ENCODE measurements at regions not wholly inside any gene's neighbourhood (a gene's known extent, or its start where the extent isn't known, plus 50 kb on each side); places are given as distances from the start of the nearest gene placed in this dataset.

DNA sequence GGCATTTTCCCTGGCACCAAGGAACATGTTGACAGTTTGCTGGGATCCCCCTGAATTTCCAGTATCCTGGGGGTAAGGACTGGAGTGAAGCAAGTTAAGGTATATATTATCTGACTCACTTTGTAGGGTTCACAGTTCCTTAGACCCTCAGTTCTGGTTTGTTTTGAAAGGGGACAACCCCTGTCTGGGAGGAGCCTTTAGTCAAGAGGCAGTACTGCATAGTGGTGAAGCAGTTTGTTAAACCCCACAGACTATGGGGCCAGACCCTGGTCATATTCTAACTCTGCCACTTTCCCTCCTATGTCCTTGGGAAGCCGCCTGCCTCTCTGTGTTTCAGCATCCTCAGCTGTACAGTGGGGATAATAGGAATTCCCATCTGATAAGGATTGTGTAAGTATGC, 145.5 kb upstream of the ZFHX3 start:
- Histone ChIP-seq H2AFZ (ENCODE audit: low read length) (no peak overlapping the region), H3K79me2 (ENCODE audit: insufficient read depth, low read depth, low read length) (no peaks in the 10 kb centered on the region), H3K9me2 (ENCODE audit: insufficient read depth, low read length) (no peaks in the 10 kb centered on the region), H3K4me3 (ENCODE audit: low read depth, low read length, poor library complexity, severe bottlenecking) (no peak overlapping the region), H3K4me2 (ENCODE audit: low read length) (no peak overlapping the region), H3K36me3 (ENCODE audit: insufficient read depth, low read length) (no peaks in the 10 kb centered on the region), H4K20me1 (ENCODE audit: insufficient read depth, low read length) (no peaks in the 10 kb centered on the region), H3K9me3 (ENCODE audit: low read length) (no peaks in the 10 kb centered on the region), H3K27ac (ENCODE audit: low read depth, low read length, poor library complexity, severe bottlenecking) (no peak overlapping the region), H3K4me1 (ENCODE audit: insufficient read depth, low read length, poor library complexity, severe bottlenecking) (no peaks in the 10 kb centered on the region)
- POLR2A ChIA-PET = no interaction called here
- DNase-seq (ENCODE audit: low spot score) = no peak
- no peak for TF ChIP-seq EZH2phosphoT487 (IDR thresholded peaks at IDR 0.05; ENCODE audit: borderline replicate concordance, low read depth, low read length)
- TF ChIP-seq, protein P1, sequence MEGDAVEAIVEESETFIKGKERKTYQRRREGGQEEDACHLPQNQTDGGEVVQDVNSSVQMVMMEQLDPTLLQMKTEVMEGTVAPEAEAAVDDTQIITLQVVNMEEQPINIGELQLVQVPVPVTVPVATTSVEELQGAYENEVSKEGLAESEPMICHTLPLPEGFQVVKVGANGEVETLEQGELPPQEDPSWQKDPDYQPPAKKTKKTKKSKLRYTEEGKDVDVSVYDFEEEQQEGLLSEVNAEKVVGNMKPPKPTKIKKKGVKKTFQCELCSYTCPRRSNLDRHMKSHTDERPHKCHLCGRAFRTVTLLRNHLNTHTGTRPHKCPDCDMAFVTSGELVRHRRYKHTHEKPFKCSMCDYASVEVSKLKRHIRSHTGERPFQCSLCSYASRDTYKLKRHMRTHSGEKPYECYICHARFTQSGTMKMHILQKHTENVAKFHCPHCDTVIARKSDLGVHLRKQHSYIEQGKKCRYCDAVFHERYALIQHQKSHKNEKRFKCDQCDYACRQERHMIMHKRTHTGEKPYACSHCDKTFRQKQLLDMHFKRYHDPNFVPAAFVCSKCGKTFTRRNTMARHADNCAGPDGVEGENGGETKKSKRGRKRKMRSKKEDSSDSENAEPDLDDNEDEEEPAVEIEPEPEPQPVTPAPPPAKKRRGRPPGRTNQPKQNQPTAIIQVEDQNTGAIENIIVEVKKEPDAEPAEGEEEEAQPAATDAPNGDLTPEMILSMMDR (conservative IDR thresholded peaks at IDR 0.05; ENCODE audit: low read length) = no peak
- no TSS peak for BruUV-seq (replicated peaks)
- CTCF ChIA-PET (ENCODE audit: unreplicated experiment) = no interaction called here
- intact Hi-C loops (cut with micrococcal nuclease; ENCODE audit: unreplicated experiment) = no loop called here

DNA sequence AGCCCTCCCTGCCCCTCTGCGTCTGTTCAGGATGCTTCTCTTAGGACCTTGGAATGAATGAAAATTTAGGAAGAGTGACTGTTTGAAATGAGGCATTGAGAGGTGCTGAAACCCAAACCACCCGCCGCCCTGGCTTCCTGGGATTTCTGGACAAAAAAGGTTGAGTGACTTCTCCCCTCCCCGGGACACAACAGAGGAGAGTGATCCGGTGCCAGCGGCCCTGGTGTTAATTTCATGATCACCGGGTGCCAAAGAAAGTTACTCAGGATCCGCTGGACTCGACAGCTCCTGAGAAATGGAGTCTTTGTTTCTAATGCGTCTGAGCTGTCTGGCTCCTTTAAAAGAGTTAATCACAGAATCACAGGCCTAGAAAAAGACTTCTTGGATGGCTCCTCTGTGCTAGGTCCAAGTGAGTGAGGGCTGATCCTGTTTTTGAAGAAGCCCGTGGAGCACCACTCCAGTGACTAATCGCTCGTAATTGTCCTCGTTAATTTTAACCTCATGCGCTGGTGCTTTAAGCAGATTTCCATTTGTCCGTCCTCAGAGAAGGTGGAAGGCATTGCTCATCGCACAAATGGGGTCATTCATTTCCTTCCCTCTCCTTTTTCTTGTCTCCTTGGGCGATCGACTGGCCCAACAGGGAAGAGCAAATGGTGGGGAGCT, 144.4 kb upstream of the ZFHX3 start:
- no TSS peak for BruUV-seq (replicated peaks)
- intact Hi-C loops (cut with micrococcal nuclease; ENCODE audit: unreplicated experiment) = no loop called here
- POLR2A ChIA-PET = no interaction called here
- DNase-seq (ENCODE audit: low spot score) = no peak
- Histone ChIP-seq H3K4me2 (ENCODE audit: low read length) (no peak overlapping the region), H3K36me3 (ENCODE audit: insufficient read depth, low read length) (no peaks in the 10 kb centered on the region), H3K79me2 (ENCODE audit: insufficient read depth, low read depth, low read length) (no peaks in the 10 kb centered on the region), H3K4me3 (ENCODE audit: low read depth, low read length, poor library complexity, severe bottlenecking) (no peak overlapping the region), H2AFZ (ENCODE audit: low read length) (no peak overlapping the region), H3K27ac (ENCODE audit: low read depth, low read length, poor library complexity, severe bottlenecking) (no peak overlapping the region), H3K9me2 (ENCODE audit: insufficient read depth, low read length) (no peaks in the 10 kb centered on the region), H4K20me1 (ENCODE audit: insufficient read depth, low read length) (no peaks in the 10 kb centered on the region), H3K4me1 (ENCODE audit: insufficient read depth, low read length, poor library complexity, severe bottlenecking) (no peaks in the 10 kb centered on the region), H3K9me3 (ENCODE audit: low read length) (no peaks in the 10 kb centered on the region)
- TF ChIP-seq EZH2phosphoT487 (IDR thresholded peaks at IDR 0.05; ENCODE audit: borderline replicate concordance, low read depth, low read length) = no peak
- TF ChIP-seq, protein P1 (conservative IDR thresholded peaks at IDR 0.05; ENCODE audit: low read length) = no peak
- CTCF ChIA-PET (ENCODE audit: unreplicated experiment) = no interaction called here

DNA sequence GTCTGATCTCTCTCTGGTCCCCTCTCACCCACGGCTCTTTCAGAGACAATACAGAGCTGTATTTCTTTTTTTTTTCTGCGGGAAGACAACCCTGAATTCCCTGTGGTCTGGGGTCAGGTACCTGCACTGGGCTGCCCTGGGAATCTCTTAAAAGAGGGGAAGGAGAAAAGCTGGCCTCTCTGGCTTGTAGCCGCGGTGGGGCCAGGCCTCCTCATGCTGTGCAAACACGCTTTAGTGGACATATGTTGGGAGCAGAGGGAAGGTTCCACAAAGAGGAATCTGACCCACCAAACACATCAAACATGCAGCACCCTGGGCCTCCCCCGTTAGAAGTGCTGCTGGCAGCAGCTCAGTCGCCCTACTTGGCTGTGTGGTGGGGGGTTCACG, 143.7 kb upstream of the ZFHX3 start:
- Histone ChIP-seq H3K27ac (ENCODE audit: low read depth, low read length, poor library complexity, severe bottlenecking) (no peak overlapping the region), H2AFZ (ENCODE audit: low read length) (no peak overlapping the region), H3K4me2 (ENCODE audit: low read length) (no peak overlapping the region), H3K36me3 (ENCODE audit: insufficient read depth, low read length) (no peaks in the 10 kb centered on the region), H4K20me1 (ENCODE audit: insufficient read depth, low read length) (no peaks in the 10 kb centered on the region), H3K9me3 (ENCODE audit: low read length) (no peaks in the 10 kb centered on the region), H3K4me3 (ENCODE audit: low read depth, low read length, poor library complexity, severe bottlenecking) (no peak overlapping the region), H3K9me2 (ENCODE audit: insufficient read depth, low read length) (no peaks in the 10 kb centered on the region), H3K79me2 (ENCODE audit: insufficient read depth, low read depth, low read length) (no peaks in the 10 kb centered on the region), H3K4me1 (ENCODE audit: insufficient read depth, low read length, poor library complexity, severe bottlenecking) (no peaks in the 10 kb centered on the region)
- BruUV-seq (replicated peaks) = no TSS peak
- POLR2A ChIA-PET = no interaction called here
- CTCF ChIA-PET (ENCODE audit: unreplicated experiment) = no interaction called here
- TF ChIP-seq, protein P1 (conservative IDR thresholded peaks at IDR 0.05; ENCODE audit: low read length) = no peak
- TF ChIP-seq EZH2phosphoT487 (IDR thresholded peaks at IDR 0.05; ENCODE audit: borderline replicate concordance, low read depth, low read length) = no peak
- intact Hi-C loops (cut with micrococcal nuclease; ENCODE audit: unreplicated experiment) = no loop called here
- no peak for DNase-seq (ENCODE audit: low spot score)

Data from OCI-LY7 (cell line).